Activated CD8-positive, alpha-beta memory T cell treated with anti-CD3 and anti-CD28 coated beads, Interleukin-2, amount 10 ng/mL, durations not matched to agents 7 days and 5 days (primary cell): ENCODE measurements at regions not wholly inside any gene's neighbourhood (a gene's known extent, or its start where the extent isn't known, plus 50 kb on each side); places are given as distances from the start of the nearest gene placed in this dataset.

Experiments
- ATAC-seq: fragments of 150-1000 bp; cut with Tn5 transposase; one replicate; pipeline ENCODE4 v1.10.0; 2021; ENCODE audit warnings: moderate library complexity
- CTCF ChIA-PET: fragments of 350-600 bp; sonication (Branson Sonifier 250); formaldehyde crosslinking; loops from one replicate; lab custom pipeline; 2021; ENCODE audit warnings: antibody characterized with exemption; lab: Charles Lee
- DNase-seq: peaks from one replicate; pipeline ENCODE4 v3.0.0-alpha.2; 2020
- H3K27ac Mint-ChIP-seq: one replicate; pipeline ENCODE4 v1.8.0; 2021; ENCODE audit warnings: mild to moderate bottlenecking, mixed read lengths
- H3K27me3 Mint-ChIP-seq: one replicate; pipeline ENCODE4 v1.8.0; 2021; ENCODE audit warnings: mixed read lengths
- H3K36me3 Mint-ChIP-seq: one replicate; pipeline ENCODE4 v1.8.0; 2021; ENCODE audit warnings: mild to moderate bottlenecking, mixed read lengths
- H3K4me1 Mint-ChIP-seq: one replicate; pipeline ENCODE4 v1.8.0; 2021; ENCODE audit warnings: mixed read lengths
- H3K4me3 Mint-ChIP-seq: one replicate; pipeline ENCODE4 v1.8.0; 2021; ENCODE audit warnings: mild to moderate bottlenecking, moderate library complexity, mixed read lengths
- H3K9me3 Mint-ChIP-seq: one replicate; pipeline ENCODE4 v1.8.0; 2022; ENCODE audit warnings: low read depth, mixed read lengths

GRCh38 chr12:118790578-118790977, 190.8 kb upstream of the SRRM4 start:
- H3K27ac Mint-ChIP-seq, result no peak overlapping the region

DNA sequence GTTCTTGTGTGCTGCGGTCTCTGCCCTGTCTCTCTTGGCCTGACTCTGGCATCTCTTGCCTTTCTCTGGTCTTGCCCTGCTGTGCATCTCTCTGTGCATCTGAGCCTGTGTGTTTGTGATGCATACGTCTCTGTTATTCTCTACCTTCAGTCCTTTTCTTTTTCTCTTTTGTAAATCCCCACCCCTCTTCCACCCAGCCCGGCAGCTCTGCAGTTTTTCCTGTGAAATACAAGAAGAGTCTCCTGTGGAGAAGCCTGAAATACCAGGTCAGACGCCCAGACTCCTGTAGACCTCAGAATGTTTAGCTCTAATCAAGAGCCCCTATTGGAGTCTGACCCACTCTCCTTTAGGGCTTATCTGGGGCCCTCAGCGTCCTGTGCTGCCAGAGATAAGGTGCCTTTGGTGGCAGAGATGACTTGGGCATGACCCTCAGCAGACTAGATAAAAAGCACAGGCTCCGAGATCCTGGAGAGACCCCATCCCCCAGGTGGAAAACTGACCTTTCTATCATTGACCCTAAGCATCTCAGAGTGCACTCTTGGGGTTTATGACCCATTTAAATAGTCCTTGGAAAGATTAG, 167.5 kb upstream of the SRRM4 start:
- CTCF ChIA-PET, result no interaction called here
- ATAC-seq (no peak), DNase-seq (no peak)
- no peaks in the 10 kb centered on the region for H3K27me3 Mint-ChIP-seq
- H3K9me3 Mint-ChIP-seq, result no peaks in the 10 kb centered on the region
- H3K27ac Mint-ChIP-seq, result no peak overlapping the region
- no peaks in the 10 kb centered on the region for H3K4me1 Mint-ChIP-seq
- H3K4me3 Mint-ChIP-seq, result no peak overlapping the region
- no peaks in the 10 kb centered on the region for H3K36me3 Mint-ChIP-seq

More at GRCh38 chr12:118790578-118790977, 190.8 kb upstream of the SRRM4 start:
- CTCF ChIA-PET, result no interaction called here
- Mint-ChIP-seq H3K4me3 (no peak overlapping the region), H3K9me3 (no peaks in the 10 kb centered on the region), H3K36me3 (no peaks in the 10 kb centered on the region), H3K4me1 (no peaks in the 10 kb centered on the region), H3K27me3 (no peaks in the 10 kb centered on the region)
- no peak for ATAC-seq
- no peak for DNase-seq

DNA sequence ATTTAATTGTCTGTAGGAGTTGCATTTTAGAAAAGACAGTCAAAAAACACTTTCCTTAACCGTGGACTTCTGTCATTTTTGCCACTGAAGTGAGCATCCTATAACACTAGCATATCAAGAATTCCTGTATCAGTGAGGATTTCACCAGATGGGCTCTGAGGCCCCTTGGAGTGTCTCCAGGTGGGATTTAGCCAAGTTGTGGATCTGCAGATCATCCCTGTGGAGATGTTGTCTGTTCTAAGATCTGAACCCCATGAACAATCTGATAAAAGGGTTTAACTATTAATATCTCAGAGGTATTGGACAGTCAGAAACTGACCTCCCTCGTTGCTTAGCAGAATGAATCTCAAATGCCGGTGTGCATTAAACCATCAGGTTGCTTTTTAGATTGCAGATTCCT, 165.0 kb upstream of the SRRM4 start:
- H3K27ac Mint-ChIP-seq, result no peak overlapping the region
- ATAC-seq (no peak), DNase-seq (no peak)
- no peaks in the 10 kb centered on the region for H3K4me1 Mint-ChIP-seq
- H3K36me3 Mint-ChIP-seq, result no peaks in the 10 kb centered on the region
- H3K9me3 Mint-ChIP-seq, result no peaks in the 10 kb centered on the region
- CTCF ChIA-PET, result no interaction called here
- no peaks in the 10 kb centered on the region for H3K27me3 Mint-ChIP-seq
- no peak overlapping the region for H3K4me3 Mint-ChIP-seq

DNA sequence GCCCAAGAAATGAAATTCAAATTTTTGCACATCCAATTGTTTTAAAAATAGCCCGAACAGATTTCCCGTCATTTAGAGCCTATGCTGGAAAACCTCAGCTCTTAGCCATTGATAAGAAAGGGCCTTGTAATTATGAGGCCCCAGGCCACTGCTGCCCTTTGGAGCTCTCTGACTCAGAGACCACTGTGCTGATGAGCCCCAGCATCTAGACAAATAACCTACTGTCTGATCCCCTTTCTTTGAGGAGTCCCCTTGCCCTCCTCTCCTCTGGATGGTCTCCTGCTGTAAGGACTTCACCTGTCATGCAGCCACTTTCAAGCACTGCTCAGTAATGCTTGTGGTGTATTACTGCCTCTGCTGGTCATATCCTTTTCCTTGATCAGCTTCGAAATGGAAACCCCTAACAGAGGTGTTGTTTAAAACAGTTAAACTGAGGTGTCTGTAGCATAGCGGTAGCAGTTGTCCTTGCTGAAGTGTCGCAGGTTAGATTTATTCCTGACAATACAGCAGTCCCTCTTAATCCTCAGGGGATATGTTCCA, 159.9 kb upstream of the SRRM4 start:
- DNase-seq (no peak), ATAC-seq (no peak)
- H3K4me3 Mint-ChIP-seq, result no peak overlapping the region
- CTCF ChIA-PET, result no interaction called here
- no peaks in the 10 kb centered on the region for H3K36me3 Mint-ChIP-seq
- H3K27me3 Mint-ChIP-seq, result no peaks in the 10 kb centered on the region
- H3K27ac Mint-ChIP-seq, result no peak overlapping the region
- H3K9me3 Mint-ChIP-seq, result peaks cover 3% of the 10 kb centered on the region
- H3K4me1 Mint-ChIP-seq, result no peaks in the 10 kb centered on the region

DNA sequence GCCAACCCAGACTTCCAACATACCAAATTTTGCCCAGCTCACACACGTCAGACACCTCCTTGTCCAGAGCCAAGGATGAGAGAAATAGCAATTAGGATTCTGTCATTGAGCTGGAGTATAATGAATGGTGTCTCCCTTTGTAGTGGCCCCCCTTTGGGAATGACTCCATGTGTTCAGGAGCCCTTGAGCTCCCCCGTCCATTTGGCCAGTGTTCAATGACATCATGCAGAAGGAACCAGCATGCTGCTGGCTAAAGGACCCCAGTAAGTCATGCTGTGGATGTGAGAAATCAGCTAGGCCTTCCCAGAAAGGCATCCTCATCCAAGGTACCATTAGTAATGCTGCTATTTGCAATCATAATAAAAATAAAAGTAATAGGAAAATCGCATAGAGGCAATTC, 158.8 kb upstream of the SRRM4 start:
- DNase-seq (no peak), ATAC-seq (no peak)
- Mint-ChIP-seq H3K4me1 (no peaks in the 10 kb centered on the region), H3K27me3 (no peaks in the 10 kb centered on the region), H3K4me3 (no peak overlapping the region), H3K36me3 (no peaks in the 10 kb centered on the region), H3K9me3 (peaks cover 3% of the 10 kb centered on the region), H3K27ac (no peak overlapping the region)
- CTCF ChIA-PET, result no interaction called here

GRCh38 chr12:118827047-118827446, 154.3 kb upstream of the SRRM4 start:
- DNase-seq (no peak), ATAC-seq (no peak)
- peaks cover 3% of the 10 kb centered on the region for H3K9me3 Mint-ChIP-seq
- no peaks in the 10 kb centered on the region for H3K27me3 Mint-ChIP-seq
- no peaks in the 10 kb centered on the region for H3K4me1 Mint-ChIP-seq
- H3K4me3 Mint-ChIP-seq, result no peak overlapping the region
- CTCF ChIA-PET, result no interaction called here
- no peaks in the 10 kb centered on the region for H3K36me3 Mint-ChIP-seq
- H3K27ac Mint-ChIP-seq, result no peak overlapping the region

- Mint-ChIP-seq H3K4me3 (no peak overlapping the region), H3K4me1 (no peaks in the 10 kb centered on the region), H3K36me3 (no peaks in the 10 kb centered on the region), H3K27ac (no peak overlapping the region), H3K27me3 (no peaks in the 10 kb centered on the region), H3K9me3 (peaks cover 3% of the 10 kb centered on the region)
- DNase-seq, result no peak
- CTCF ChIA-PET, result no interaction called here
- no peak for ATAC-seq
These were observed 153.7 kb upstream of the SRRM4 start for GRCh38 chr12:118827606-118828005.

DNA sequence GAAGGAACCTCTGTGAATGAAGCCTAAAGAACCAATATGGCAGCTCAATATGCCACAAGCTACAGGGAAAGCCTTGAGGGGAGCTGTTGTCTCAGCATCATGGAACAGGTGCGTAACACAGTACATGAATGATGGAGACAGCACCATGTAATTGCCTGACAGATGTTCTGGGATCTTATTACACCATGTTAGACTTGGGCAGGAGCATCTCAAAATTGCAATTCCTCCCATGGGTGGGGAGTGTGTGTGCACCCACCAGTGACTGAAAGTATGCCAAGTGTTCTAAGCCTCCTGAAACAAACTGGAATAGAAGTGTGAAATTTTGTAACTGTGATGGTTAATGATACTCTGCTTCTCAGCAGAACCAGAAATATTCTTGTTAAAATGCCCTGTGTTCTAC, 151.0 kb upstream of the SRRM4 start:
- H3K9me3 Mint-ChIP-seq, result peaks cover 5% of the 10 kb centered on the region
- CTCF ChIA-PET, result no interaction called here
- no peaks in the 10 kb centered on the region for H3K4me1 Mint-ChIP-seq
- ATAC-seq, result no peak
- H3K27me3 Mint-ChIP-seq, result no peaks in the 10 kb centered on the region
- H3K36me3 Mint-ChIP-seq, result no peaks in the 10 kb centered on the region
- no peak overlapping the region for H3K27ac Mint-ChIP-seq
- no peak overlapping the region for H3K4me3 Mint-ChIP-seq
- no peak for DNase-seq

GRCh38 chr12:118835926-118836325, 145.4 kb upstream of the SRRM4 start:
- no peak overlapping the region for H3K27ac Mint-ChIP-seq
- CTCF ChIA-PET, result no interaction called here
- H3K36me3 Mint-ChIP-seq, result no peaks in the 10 kb centered on the region

DNA sequence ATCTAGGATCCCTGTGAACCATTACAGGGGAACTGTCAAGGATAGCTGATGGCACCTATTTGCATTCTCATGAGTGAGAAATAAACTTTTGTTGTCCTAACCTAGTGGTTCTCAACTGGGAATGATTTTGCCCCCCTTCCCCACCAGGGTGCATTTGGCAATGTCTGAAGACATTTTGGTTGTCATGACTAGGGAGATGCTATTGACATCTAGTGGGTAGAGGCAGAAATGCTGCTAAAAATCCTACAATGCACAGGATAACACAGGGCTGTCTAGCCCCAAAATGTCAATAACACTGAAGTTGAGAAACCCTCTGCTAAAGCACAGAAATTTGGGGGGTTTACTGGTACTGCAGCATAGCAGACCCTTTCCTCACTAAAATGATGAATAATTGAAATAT, 140.9 kb upstream of the SRRM4 start:
- ATAC-seq (no peak), DNase-seq (no peak)
- CTCF ChIA-PET, result no interaction called here
- Mint-ChIP-seq H3K4me3 (no peak overlapping the region), H3K9me3 (no peaks in the 10 kb centered on the region), H3K27ac (no peak overlapping the region), H3K27me3 (no peaks in the 10 kb centered on the region), H3K4me1 (no peaks in the 10 kb centered on the region), H3K36me3 (no peaks in the 10 kb centered on the region)

More at GRCh38 chr12:118835926-118836325, 145.4 kb upstream of the SRRM4 start:
- Mint-ChIP-seq H3K27me3 (no peaks in the 10 kb centered on the region), H3K9me3 (peaks cover 4% of the 10 kb centered on the region), H3K4me3 (no peak overlapping the region), H3K4me1 (no peaks in the 10 kb centered on the region)
- ATAC-seq (no peak), DNase-seq (no peak)

DNA sequence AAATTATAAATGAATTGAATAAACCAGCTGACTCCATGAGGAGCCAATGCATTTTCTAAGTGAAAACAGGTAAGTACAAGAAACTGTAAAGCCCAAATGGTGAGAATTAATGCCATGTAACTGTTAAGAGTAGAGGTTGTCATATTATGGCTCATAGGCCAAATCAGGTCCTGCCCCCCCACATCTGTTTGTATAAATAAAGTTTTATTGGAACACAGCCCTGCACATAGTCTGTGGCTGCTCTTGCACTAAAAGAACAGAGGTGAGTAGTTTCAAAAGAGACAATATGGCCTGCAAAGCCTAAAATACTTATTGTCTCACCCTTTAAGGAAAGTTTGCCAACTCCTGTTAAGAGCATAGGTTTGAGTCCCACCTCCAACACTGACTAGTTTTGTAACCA, 140.5 kb upstream of the SRRM4 start:
- no peaks in the 10 kb centered on the region for H3K9me3 Mint-ChIP-seq
- H3K36me3 Mint-ChIP-seq, result no peaks in the 10 kb centered on the region
- CTCF ChIA-PET, result interaction anchor here (0.6 kb wide), 1 partner anchor 432 kb away, joined by 4 read pairs; no protein-coding TSS in a partner anchor
- H3K27ac Mint-ChIP-seq, result no peak overlapping the region
- no peak overlapping the region for H3K4me3 Mint-ChIP-seq
- ATAC-seq (no peak), DNase-seq (no peak)
- no peaks in the 10 kb centered on the region for H3K27me3 Mint-ChIP-seq
- H3K4me1 Mint-ChIP-seq, result no peaks in the 10 kb centered on the region

GRCh38 chr12:118841588-118841987, 139.8 kb upstream of the SRRM4 start:
- Mint-ChIP-seq H3K9me3 (no peaks in the 10 kb centered on the region), H3K27ac (no peak overlapping the region), H3K27me3 (no peaks in the 10 kb centered on the region), H3K36me3 (no peaks in the 10 kb centered on the region), H3K4me1 (no peaks in the 10 kb centered on the region), H3K4me3 (no peak overlapping the region)
- DNase-seq, result no peak
- CTCF ChIA-PET, result interaction anchor here (0.6 kb wide), 1 partner anchor 433 kb away, joined by 4 read pairs; no protein-coding TSS in a partner anchor
- ATAC-seq, result no peak

GRCh38 chr12:118842866-118843265, 138.5 kb upstream of the SRRM4 start:
- CTCF ChIA-PET, result no interaction called here
- H3K27ac Mint-ChIP-seq, result no peak overlapping the region
- no peaks in the 10 kb centered on the region for H3K36me3 Mint-ChIP-seq

GRCh38 chr12:118846416-118846815, 134.9 kb upstream of the SRRM4 start:
- no peaks in the 10 kb centered on the region for H3K4me1 Mint-ChIP-seq
- no peaks in the 10 kb centered on the region for H3K27me3 Mint-ChIP-seq
- CTCF ChIA-PET, result no interaction called here
- DNase-seq, result no peak
- no peak overlapping the region for H3K27ac Mint-ChIP-seq
- peaks cover 2% of the 10 kb centered on the region for H3K9me3 Mint-ChIP-seq
- H3K4me3 Mint-ChIP-seq, result no peak overlapping the region
- no peaks in the 10 kb centered on the region for H3K36me3 Mint-ChIP-seq
- ATAC-seq, result no peak

More at GRCh38 chr12:118842866-118843265, 138.5 kb upstream of the SRRM4 start:
- Mint-ChIP-seq H3K4me3 (no peak overlapping the region), H3K9me3 (no peaks in the 10 kb centered on the region), H3K27me3 (no peaks in the 10 kb centered on the region), H3K4me1 (no peaks in the 10 kb centered on the region)
- DNase-seq (no peak), ATAC-seq (no peak)
